ENCODE measurements at regions not wholly inside any gene's neighbourhood (a gene's known extent, or its start where the extent isn't known, plus 50 kb on each side); places are given as distances from the start of the nearest gene placed in this dataset.

DNA sequence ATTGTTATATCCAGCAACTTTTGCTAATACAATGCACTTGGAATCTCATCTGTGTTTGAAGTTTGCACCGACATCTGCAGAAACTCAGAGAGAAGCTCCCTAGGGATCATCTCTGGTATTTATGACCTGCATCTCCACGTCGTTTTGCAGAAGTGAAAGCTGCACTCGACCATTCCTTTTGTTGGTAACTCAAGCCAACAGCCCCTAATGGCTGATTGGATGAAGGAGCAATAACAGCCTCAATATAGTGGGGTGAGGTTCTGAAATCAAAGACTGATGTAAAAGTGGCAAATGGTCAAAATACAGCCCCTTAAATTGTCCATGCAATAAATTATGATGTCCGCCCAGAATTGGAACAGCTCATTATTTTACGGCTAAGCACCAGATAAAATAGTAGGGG lies 344.2 kb upstream of the KAZN start:
- no peak overlapping the region for H3K4me3 ChIP-seq (ENCODE audit: low read depth, poor library complexity, severe bottlenecking)
- no peak for TF ChIP-seq POLR2A (IDR thresholded peaks at IDR 0.05)
- TF ChIP-seq, protein P1, sequence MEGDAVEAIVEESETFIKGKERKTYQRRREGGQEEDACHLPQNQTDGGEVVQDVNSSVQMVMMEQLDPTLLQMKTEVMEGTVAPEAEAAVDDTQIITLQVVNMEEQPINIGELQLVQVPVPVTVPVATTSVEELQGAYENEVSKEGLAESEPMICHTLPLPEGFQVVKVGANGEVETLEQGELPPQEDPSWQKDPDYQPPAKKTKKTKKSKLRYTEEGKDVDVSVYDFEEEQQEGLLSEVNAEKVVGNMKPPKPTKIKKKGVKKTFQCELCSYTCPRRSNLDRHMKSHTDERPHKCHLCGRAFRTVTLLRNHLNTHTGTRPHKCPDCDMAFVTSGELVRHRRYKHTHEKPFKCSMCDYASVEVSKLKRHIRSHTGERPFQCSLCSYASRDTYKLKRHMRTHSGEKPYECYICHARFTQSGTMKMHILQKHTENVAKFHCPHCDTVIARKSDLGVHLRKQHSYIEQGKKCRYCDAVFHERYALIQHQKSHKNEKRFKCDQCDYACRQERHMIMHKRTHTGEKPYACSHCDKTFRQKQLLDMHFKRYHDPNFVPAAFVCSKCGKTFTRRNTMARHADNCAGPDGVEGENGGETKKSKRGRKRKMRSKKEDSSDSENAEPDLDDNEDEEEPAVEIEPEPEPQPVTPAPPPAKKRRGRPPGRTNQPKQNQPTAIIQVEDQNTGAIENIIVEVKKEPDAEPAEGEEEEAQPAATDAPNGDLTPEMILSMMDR (IDR thresholded peaks at IDR 0.05), result no peak
- intact Hi-C loops (cut with DNase I; ENCODE audit: low total_unique reads), result no loop called here
- WGBS, 2 donors, result 43 to 46% methylated on average over 6 of the region's 6 CpGs
- no peak for DNase-seq (ENCODE audit: low spot score in 2 of 2)

DNA sequence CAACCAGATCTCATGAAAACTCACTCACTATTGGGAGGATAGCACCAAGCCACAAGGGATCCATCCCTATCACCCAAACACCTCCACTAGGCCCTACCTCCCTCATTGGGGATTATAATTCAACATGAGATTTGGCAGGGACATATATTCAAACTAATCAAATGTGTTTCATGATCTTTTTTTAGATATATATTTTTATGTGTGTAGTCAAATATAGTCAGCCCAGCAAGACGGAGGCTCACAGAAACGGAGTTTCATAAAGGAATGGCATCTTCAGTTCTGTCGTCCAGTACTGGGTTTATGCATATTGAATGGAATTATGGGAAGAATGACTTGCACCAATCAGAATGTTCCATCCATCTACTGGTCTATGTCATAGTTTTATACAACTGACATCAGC lies 343.3 kb upstream of the KAZN start:
- no peak overlapping the region for H3K4me3 ChIP-seq (ENCODE audit: low read depth, poor library complexity, severe bottlenecking)
- no peak for TF ChIP-seq POLR2A (IDR thresholded peaks at IDR 0.05)
- TF ChIP-seq, protein P1 (IDR thresholded peaks at IDR 0.05), result no peak
- WGBS, 2 donors, result 87 to 88% methylated on average over 3 of the region's 3 CpGs
- intact Hi-C loops (cut with DNase I; ENCODE audit: low total_unique reads), result no loop called here
- DNase-seq (ENCODE audit: low spot score in 2 of 2), result no peak

DNA sequence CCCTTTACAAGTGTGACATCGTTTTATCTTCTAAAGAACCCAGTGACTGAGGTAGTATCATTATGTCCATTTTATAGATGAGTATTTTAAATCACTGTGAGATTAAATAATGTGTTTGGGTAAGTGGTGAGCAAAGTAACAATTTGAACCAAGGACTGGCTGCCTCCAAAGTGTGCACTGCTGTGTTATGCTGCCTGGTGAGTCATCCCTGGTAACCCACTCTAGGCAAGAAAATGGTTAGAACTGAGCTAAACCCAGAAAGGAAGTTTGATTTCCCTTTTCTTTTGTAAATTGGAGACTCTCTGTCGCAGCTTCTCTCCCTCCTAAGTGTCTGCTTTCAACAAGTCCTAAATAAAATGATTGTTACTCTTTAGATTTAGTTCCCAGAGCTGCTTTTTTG lies 342.8 kb upstream of the KAZN start:
- DNase-seq (ENCODE audit: low spot score in 2 of 2), result no peak
- no peak overlapping the region for H3K4me3 ChIP-seq (ENCODE audit: low read depth, poor library complexity, severe bottlenecking)
- intact Hi-C loops (cut with DNase I; ENCODE audit: low total_unique reads), result no loop called here
- no peak for TF ChIP-seq POLR2A (IDR thresholded peaks at IDR 0.05)
- TF ChIP-seq, protein P1 (IDR thresholded peaks at IDR 0.05), result no peak
- WGBS, 2 donors, result 67 to 75% methylated on average over 2 of the region's 2 CpGs

DNA sequence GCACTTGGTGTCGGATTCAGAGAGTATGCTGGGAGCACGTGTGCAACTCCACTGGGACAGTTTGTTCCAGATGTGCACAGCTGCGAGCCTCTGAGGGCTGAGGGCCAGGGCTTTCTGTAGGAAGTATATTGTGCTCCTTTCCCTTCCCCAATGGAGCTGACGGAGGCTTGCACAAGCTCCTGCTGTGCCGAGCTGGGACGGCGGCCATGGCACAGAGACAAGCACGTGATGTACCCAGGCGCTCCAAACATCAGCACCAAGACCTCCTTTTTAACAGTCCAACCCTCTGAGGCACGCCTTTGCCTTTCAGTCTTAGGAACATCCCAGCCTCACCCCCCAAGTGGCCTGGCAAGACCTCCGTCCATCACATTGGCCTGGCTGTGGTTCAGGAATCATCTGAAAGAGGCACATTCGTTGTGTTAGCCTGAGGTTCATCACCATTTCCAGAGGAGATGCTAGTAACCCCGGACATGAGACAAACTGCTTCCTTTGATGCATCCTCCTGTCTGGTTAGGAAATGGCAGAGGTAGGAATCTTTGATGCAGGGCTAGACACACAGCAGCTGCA lies 339.2 kb upstream of the KAZN start:
- WGBS, 2 donors, result 44 to 50% methylated on average over 13 of the region's 13 CpGs
- H3K4me3 ChIP-seq (ENCODE audit: low read depth, poor library complexity, severe bottlenecking), result no peak overlapping the region
- intact Hi-C loops (cut with DNase I; ENCODE audit: low total_unique reads), result no loop called here
- TF ChIP-seq POLR2A (IDR thresholded peaks at IDR 0.05), result no peak
- TF ChIP-seq, protein P1 (IDR thresholded peaks at IDR 0.05), result no peak
- peak; percentile 89 to 96 for DNase-seq (ENCODE audit: low spot score in 2 of 2)

DNA sequence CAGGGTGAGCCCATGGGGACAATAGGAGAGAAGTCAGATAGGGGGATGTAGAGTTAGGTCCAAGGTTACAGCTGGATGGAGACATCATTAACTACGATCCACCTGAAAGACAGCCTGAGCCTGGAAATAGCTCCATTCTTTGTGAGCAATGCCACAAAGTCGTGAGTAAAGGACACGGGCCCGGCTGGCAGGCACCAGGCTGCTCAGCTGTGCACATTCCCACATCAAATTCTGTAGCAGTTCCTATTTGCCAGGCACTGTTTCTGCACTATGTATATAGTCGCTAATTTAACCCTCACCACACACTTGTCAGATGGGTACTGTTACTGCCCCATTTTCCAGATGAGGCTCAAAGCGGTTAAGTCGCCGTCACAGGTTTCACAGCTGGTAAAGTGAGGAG lies 338.0 kb upstream of the KAZN start:
- WGBS, 2 donors, result 94 to 98% methylated on average over 8 of the region's 8 CpGs
- H3K4me3 ChIP-seq (ENCODE audit: low read depth, poor library complexity, severe bottlenecking), result no peak overlapping the region
- DNase-seq (ENCODE audit: low spot score in 2 of 2), result no peak
- intact Hi-C loops (cut with DNase I; ENCODE audit: low total_unique reads), result no loop called here
- no peak for TF ChIP-seq POLR2A (IDR thresholded peaks at IDR 0.05)
- TF ChIP-seq, protein P1 (IDR thresholded peaks at IDR 0.05), result no peak

DNA sequence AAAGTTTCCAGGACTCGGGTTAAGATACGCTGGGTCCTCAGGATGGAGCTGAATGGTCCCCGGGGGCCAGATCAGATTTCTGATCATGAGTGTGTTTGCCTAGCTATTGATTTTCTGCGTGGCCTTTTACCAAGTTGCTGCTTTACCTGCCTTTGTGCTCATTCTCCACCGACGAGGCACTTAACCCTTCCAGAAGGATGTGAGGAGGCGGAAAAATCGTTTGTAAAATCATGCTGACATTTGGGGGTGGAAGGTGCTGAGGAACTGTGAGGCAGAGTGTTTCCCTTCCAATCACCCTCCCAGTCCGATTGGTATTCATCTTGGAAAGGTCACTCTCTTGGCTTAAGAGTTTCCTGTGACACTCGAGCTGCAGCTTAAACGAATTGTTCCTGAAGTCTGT lies 337.1 kb upstream of the KAZN start:
- no peak overlapping the region for H3K4me3 ChIP-seq (ENCODE audit: low read depth, poor library complexity, severe bottlenecking)
- intact Hi-C loops (cut with DNase I; ENCODE audit: low total_unique reads), result no loop called here
- no peak for DNase-seq (ENCODE audit: low spot score in 2 of 2)
- no peak for TF ChIP-seq POLR2A (IDR thresholded peaks at IDR 0.05)
- TF ChIP-seq, protein P1 (IDR thresholded peaks at IDR 0.05), result no peak
- 67 to 84% methylated on average over 11 of the region's 11 CpGs for WGBS, 2 donors

Data from lower leg skin (tissue), 4 donors.